IMR-90 (cell line): ENCODE measurements at regions not wholly inside any gene's neighbourhood (a gene's known extent, or its start where the extent isn't known, plus 50 kb on each side); places are given as distances from the start of the nearest gene placed in this dataset.

ENCODE experiments used
- CEBPB ChIP-seq: IDR thresholded peaks from 2 replicates; pipeline ENCODE4 v1.6.1; 2012; ENCODE audit warnings: low read depth, low read length, improper control_type of control experiment
- MAZ ChIP-seq: IDR thresholded peaks from 2 replicates; pipeline ENCODE4 v1.6.1; 2012; ENCODE audit warnings: low read depth, mild to moderate bottlenecking, low read length, improper control_type of control experiment, moderate library complexity, borderline replicate concordance
- POLR2A ChIP-seq: IDR thresholded peaks from 2 replicates; pipeline ENCODE4 v1.6.1; 2012; ENCODE audit warnings: mild to moderate bottlenecking, low read depth, low read length
- RAD21 ChIP-seq: IDR thresholded peaks from 2 replicates; pipeline ENCODE4 v1.6.1; 2012; ENCODE audit warnings: low read length, improper control_type of control experiment
- RFX5 ChIP-seq: IDR thresholded peaks from 2 replicates; pipeline ENCODE4 v1.8.0; 2012; ENCODE audit warnings: low read depth, mild to moderate bottlenecking, low read length, moderate library complexity
- TF ChIP-seq, protein P1 (sequence below): conservative IDR thresholded peaks from 2 replicates; pipeline ENCODE4 v1.5.1; 2012; ENCODE audit warnings: mild to moderate bottlenecking, low read depth, low read length, improper control_type of control experiment

GRCh38 chrX:119996600-119997524 lies 53.3 kb upstream of the NKAP start:
- TF ChIP-seq, protein P1, sequence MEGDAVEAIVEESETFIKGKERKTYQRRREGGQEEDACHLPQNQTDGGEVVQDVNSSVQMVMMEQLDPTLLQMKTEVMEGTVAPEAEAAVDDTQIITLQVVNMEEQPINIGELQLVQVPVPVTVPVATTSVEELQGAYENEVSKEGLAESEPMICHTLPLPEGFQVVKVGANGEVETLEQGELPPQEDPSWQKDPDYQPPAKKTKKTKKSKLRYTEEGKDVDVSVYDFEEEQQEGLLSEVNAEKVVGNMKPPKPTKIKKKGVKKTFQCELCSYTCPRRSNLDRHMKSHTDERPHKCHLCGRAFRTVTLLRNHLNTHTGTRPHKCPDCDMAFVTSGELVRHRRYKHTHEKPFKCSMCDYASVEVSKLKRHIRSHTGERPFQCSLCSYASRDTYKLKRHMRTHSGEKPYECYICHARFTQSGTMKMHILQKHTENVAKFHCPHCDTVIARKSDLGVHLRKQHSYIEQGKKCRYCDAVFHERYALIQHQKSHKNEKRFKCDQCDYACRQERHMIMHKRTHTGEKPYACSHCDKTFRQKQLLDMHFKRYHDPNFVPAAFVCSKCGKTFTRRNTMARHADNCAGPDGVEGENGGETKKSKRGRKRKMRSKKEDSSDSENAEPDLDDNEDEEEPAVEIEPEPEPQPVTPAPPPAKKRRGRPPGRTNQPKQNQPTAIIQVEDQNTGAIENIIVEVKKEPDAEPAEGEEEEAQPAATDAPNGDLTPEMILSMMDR = no peak
- no peak for TF ChIP-seq CEBPB
- TF ChIP-seq POLR2A = no peak
- no peak for TF ChIP-seq RAD21
- no peak for TF ChIP-seq MAZ
- no peak for TF ChIP-seq RFX5
